ENCODE measurements at regions not wholly inside any gene's neighbourhood (a gene's known extent, or its start where the extent isn't known, plus 50 kb on each side); places are given as distances from the start of the nearest gene placed in this dataset.
A peak's percentile ranks its signal among the peaks of the same experiment; 100 is the strongest.
"Not testable (repeated sequence)": the region's sequence is repeated elsewhere in the genome, so short reads cannot be mapped to it uniquely, and the experiment has no call there.

DNA sequence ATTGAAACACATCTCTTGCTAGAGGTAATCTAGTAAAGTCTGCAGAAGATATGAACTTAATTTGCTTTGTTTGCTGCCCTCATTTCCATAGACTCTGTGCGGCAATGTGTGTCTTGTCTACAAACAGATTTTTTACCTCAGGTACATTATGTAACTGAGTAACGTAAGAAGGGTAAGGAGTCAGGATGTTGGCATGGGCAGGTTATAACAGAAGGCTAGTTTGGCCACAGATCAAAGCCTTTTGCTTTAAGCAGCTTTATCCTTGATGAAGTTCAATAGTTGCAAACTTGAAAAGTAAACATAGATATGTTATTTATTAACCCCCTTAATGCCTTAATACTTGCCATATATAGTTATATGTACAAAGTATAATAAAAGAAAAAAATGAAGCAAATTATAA is 391.6 kb upstream of the FKBP1C start:
- ATAC-seq (no peak), DNase-seq (no peak)
- intact Hi-C loops (cut with micrococcal nuclease): no loop called here

- no peak for DNase-seq
- intact Hi-C loops (cut with micrococcal nuclease): no loop called here
- no peak for ATAC-seq
Observed at GRCh38 chr6:62808565-62809293, 402.5 kb upstream of the FKBP1C start.

- ATAC-seq: no peak
- no peak for DNase-seq
- intact Hi-C loops (cut with micrococcal nuclease): no loop called here
Observed at GRCh38 chr6:62805431-62805830, 405.8 kb upstream of the FKBP1C start.

GRCh38 chr6:62803094-62803493 is 408.2 kb upstream of the FKBP1C start:
- intact Hi-C loops (cut with micrococcal nuclease): no loop called here
- DNase-seq (no peak), ATAC-seq (no peak)

DNA sequence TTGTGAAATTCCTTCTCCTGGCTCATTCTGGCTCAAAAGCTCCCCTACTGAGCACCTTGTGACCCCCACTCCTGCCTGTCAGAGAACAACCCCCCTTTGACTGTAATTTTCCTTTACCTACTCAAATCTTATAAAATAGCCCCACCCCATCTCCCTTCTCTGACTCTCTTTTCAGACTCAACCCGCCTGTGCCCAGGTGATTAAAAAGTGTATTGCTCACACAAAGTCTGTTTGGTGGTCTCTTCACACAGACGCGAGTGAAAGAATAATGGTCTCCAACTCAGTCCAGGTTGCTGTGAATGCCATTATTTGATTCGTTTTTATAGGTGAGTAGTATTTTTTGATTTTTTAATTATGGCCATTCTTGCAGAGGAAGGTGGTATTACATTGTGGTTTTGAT is 414.1 kb upstream of the FKBP1C start:
- intact Hi-C loops (cut with micrococcal nuclease): no loop called here
- DNase-seq (no peak), ATAC-seq (no peak)

DNA sequence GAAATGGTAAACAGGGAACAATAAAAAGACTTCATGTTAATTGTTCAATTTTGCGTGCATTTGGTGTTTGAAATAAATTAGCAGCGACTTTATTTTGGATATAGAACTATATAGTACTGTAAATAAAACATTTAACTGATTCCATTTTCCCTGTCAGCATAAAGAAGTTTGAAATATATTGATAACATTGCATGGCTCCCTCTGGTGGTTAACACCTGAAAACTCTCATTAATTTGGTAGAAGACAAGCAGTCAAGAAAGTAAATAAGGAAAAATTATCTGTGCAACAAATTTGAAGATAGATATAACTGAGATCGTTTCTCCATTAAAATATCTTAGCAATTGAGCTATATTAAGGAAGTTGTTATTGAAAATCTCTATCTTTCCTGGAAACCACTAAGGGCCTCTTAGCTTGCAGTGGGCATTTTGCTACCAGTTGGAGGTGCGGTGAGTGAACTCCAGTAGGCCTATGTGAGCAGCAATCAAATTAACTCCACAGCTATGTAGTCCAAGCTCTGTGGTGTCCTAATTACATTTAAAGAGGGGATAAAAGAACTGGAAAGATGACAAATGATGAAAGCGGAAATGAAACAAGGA is 435.7 kb upstream of the FKBP1C start:
- intact Hi-C loops (cut with micrococcal nuclease): no loop called here
- no peak for DNase-seq
- no peak for ATAC-seq

- DNase-seq; ATAC-seq; intact Hi-C loops (cut with micrococcal nuclease): not testable (repeated sequence)
Observed at GRCh38 chr6:62766174-62766573, 445.1 kb upstream of the FKBP1C start.

DNA sequence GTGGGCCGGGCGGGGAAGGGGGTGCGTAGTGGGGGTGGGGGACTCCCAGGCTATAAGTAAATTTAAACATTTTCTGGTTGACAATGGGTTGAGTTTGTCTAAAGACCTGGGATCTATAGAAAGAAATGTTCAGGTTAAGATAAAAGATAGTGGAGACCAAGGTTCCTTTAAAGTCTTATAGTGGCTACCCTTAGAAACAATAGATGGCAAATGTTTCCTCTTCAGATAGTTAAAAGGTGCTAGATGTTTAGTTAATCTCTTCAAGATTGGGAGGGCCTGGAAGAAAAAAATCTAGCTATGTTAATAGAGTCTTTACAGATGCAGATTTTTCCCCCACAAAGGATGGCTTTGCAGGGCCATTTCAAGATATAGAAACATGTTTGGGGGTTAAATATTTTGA is 446.4 kb upstream of the FKBP1C start:
- DNase-seq (no peak), ATAC-seq (no peak)
- intact Hi-C loops (cut with micrococcal nuclease): no loop called here

DNA sequence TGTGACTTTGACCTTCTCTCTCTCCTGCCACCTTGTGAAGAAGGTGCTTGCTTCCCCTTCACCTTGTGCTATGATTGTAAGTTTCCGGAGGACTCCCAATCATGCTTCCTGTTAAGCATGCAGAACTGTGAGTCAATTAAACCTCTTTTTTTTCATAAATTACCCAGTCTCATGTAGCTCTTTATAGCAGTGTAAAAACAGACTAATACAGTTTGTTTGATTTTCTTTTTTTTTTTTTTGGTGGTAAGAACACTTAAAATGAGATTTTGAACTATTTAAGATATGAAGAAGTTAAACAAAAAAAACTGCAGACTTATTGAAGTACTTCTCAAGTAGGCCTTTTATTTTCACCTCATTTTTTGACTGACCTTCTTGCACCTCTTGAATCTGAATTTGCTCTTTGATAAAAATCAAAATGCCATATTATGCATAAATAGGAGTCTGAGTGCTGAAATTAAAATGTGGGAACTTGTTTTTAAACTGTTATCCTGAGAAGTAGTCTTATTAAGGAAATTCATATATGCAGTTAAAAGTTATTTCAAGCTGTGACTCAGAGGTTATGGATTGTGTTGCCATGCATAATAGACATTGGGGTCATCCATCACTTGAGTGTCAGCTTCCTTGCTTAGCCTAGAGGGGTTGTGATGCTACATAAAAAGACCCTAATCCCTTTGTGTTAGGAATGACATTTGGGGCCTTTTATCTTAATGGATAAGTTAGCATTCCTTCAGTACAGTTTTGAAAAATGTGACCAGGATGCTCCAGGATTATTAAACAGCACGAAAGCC is 447.9 kb upstream of the FKBP1C start:
- ATAC-seq: no peak
- intact Hi-C loops (cut with micrococcal nuclease): no loop called here

DNA sequence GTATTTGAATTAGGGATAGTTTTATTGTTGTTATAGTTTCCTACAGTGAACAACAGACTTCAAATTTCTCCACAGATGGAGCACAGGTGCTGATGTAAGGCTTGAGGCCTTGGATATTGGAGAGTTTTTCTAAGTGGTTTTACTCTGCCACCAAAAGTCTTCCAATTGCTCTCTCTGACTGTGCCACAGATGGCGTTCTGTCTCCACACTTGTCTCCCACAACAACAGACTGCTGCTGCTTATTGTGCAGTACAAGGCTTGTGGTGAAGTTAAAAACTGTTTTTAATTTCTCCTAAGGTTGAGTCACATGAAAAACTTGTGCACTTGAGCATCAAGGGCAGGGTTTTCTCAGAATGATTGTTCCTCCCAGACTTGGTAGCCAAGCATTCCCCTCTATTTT is 460.9 kb upstream of the KHDRBS2 start:
- DNase-seq (no peak), ATAC-seq (no peak)
- intact Hi-C loops (cut with micrococcal nuclease): no loop called here

More for the DNA sequence above, 447.9 kb upstream of the FKBP1C start:
- DNase-seq: no peak

- DNase-seq: no peak
- ATAC-seq: no peak
- intact Hi-C loops (cut with micrococcal nuclease): no loop called here
Observed at GRCh38 chr6:62746161-62746560, 460.1 kb upstream of the KHDRBS2 start.

- intact Hi-C loops (cut with micrococcal nuclease): no loop called here
- DNase-seq (peak; percentile 17), ATAC-seq (no peak)
Observed at GRCh38 chr6:62740596-62740995, 454.6 kb upstream of the KHDRBS2 start.

DNA sequence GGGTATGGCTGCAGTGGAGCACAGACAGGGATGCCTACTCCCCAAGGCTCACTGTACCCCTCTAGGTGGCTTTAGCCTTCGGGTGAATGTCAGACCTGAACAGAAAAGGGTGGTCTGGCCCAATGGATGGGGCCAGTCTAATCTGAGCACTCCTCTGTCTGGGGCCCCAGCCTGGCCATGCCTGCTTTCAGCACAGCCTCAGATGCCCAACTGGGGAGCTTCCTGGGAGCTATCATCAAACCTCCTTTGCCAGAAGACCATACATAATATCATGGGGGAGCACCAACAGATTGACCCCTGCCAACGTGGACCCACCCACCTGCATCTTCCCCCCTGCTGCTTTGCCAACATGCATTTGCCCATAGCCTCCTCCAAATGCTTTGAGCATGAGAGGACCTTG is 454.1 kb upstream of the KHDRBS2 start:
- ATAC-seq (no peak), DNase-seq (no peak)
- intact Hi-C loops (cut with micrococcal nuclease): no loop called here

DNA sequence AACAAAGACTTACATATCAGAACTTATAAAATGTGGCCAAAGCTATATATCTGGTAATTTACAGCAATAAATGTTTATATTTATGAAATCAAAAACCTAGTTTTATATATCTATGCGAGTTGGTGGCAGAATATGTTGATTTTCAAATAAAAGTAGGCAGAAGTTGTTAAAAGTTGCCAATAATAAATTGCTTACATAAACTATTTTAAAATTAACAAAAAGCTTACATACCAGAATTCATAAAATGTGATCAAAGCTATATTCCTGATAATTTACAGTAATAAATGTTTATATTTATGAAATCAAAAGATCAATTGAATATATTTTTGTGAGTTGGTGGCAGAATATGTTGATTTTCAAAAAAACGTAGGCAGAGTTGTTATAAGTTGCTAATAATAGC is 451.8 kb upstream of the KHDRBS2 start:
- intact Hi-C loops (cut with micrococcal nuclease): no loop called here
- ATAC-seq (no peak), DNase-seq (no peak)

- DNase-seq (no peak), ATAC-seq (no peak)
- intact Hi-C loops (cut with micrococcal nuclease): no loop called here
Observed at GRCh38 chr6:62721408-62721807, 435.4 kb upstream of the KHDRBS2 start.

GRCh38 chr6:62716719-62717118 is 430.7 kb upstream of the KHDRBS2 start:
- ATAC-seq (no peak), DNase-seq (no peak)
- intact Hi-C loops (cut with micrococcal nuclease): no loop called here

DNA sequence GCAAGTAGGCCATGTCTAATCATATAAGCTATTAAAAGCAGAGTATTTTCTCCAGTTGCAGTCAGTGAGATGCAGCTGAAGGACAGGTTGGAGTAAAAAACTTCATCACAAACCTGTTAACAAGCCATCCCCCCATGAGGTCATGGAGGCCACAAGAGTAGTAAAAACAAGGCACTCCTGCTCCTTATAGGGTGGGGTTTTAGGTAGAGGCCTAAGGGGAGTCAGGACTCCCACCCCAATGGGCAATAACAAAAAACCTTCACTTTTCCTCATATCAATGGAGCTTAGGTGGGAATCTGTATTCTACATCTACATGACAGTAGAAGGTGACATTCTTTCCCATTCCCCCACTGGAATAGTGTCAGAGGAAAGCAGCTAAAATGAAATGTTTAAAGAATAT is 428.1 kb upstream of the KHDRBS2 start:
- no peak for ATAC-seq

GRCh38 chr6:62711750-62712149 is 425.7 kb upstream of the KHDRBS2 start:
- no peak for ATAC-seq
- intact Hi-C loops (cut with micrococcal nuclease): no loop called here
- DNase-seq: no peak

More for the DNA sequence above, 428.1 kb upstream of the KHDRBS2 start:
- intact Hi-C loops (cut with micrococcal nuclease): no loop called here
- DNase-seq: no peak

DNA sequence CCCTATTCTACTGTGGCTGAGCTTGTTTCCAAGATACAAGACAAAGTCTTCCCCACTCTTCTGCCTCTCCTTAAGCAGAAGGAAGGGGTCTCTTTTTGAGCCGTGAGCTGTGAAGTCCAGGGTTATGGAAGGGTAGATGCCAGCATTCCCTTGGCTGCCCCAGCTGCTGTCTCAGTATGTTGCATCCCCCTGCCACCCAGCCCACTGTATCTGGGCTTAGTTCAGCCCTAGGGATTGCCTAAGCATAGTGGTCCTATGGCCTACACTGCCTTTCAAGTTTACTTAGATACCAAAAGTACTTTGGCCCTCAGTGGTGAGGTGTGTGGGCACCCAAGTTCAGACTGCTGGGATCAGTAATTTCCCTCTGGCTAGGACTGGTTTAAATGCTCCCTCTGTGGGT is 421.9 kb upstream of the KHDRBS2 start:
- intact Hi-C loops (cut with micrococcal nuclease): no loop called here
- DNase-seq: no peak
- no peak for ATAC-seq

DNA sequence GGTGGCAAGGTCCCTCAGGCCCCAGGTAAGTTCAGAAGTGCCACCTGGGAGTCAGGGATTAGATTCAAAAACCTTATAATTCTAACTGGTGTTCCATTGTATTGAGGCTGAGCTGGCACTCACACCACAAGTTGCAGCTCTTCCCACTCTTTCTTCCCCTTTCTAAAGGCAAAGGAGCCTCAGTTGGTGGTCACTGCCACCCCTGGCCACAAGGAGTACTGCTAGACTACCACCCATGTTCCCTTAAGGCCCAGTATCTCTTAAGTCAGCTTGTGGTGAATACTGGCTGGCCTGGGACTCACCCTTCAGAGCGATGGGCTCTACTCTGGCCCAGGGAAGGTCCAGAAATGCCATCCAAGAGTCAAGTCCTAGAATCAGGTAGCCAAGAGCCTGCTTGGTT is 421.1 kb upstream of the KHDRBS2 start:
- intact Hi-C loops (cut with micrococcal nuclease): no loop called here
- no peak for DNase-seq
- ATAC-seq: no peak

DNA sequence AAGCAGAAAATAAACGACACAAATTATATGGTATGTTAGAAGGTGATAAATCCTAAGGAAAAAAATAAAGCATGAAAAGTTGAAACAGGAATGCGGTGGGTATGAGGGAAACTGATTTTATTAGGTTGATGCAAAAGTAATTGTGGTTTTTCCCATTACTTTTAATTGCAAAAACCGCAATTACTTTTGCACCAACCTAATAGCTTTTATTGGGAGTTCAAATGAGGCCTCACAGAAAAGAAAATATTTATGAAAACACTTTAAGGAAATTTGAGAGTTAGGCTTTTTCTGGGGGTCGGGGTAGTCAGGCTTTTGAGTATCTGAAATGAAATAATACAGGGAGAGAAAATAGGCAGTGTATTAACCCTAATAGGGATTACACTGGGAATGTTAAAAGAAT is 397.0 kb upstream of the KHDRBS2 start:
- no peak for ATAC-seq
- no peak for DNase-seq
- intact Hi-C loops (cut with micrococcal nuclease): no loop called here

Measured in left ventricle myocardium superior (tissue), 1 donor.